ENCODE measurements at regions not wholly inside any gene's neighbourhood (a gene's known extent, or its start where the extent isn't known, plus 50 kb on each side); places are given as distances from the start of the nearest gene placed in this dataset.

DNA sequence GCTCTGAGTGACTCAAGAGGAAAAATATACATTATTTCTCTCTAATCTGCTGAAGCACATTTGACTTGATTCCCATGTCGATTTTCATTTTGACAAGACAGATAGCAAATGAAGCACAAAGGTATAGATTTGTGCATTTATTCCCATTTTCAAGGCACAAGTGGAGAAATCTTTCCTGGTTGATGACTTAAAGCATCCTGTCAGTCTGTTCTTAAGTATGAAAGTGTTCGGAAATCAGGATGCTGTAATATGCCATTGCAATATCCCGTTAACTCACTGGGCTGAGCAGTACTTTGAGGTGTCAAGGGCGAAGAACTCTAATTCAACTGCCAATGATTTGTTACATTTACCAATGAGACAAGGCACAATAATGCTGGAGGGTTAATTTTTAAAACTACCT lies 185.2 kb upstream of the LRP1B start:
- TF ChIP-seq, protein P1, sequence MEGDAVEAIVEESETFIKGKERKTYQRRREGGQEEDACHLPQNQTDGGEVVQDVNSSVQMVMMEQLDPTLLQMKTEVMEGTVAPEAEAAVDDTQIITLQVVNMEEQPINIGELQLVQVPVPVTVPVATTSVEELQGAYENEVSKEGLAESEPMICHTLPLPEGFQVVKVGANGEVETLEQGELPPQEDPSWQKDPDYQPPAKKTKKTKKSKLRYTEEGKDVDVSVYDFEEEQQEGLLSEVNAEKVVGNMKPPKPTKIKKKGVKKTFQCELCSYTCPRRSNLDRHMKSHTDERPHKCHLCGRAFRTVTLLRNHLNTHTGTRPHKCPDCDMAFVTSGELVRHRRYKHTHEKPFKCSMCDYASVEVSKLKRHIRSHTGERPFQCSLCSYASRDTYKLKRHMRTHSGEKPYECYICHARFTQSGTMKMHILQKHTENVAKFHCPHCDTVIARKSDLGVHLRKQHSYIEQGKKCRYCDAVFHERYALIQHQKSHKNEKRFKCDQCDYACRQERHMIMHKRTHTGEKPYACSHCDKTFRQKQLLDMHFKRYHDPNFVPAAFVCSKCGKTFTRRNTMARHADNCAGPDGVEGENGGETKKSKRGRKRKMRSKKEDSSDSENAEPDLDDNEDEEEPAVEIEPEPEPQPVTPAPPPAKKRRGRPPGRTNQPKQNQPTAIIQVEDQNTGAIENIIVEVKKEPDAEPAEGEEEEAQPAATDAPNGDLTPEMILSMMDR (conservative IDR thresholded peaks at IDR 0.05; ENCODE audit: low read length): no peak
- no peak for TF ChIP-seq EZH2phosphoT487 (IDR thresholded peaks at IDR 0.05; ENCODE audit: borderline replicate concordance)

All from Loucy (cell line).